HG03378 (cell line): ENCODE measurements at regions not wholly inside any gene's neighbourhood (a gene's known extent, or its start where the extent isn't known, plus 50 kb on each side); places are given as distances from the start of the nearest gene placed in this dataset.
"Not testable (repeated sequence)": the region's sequence is repeated elsewhere in the genome, so short reads cannot be mapped to it uniquely, and the experiment has no call there.

ENCODE experiments used
- ATAC-seq: cut with Tn5 transposase; IDR thresholded peaks from one replicate; pipeline ENCODE4 v1.9.1; 2021; ENCODE audit warnings: mild to moderate bottlenecking, moderate library complexity; ENCODE audit not compliant: unreplicated experiment

GRCh38 chr7:48992816-48993215, 68.5 kb downstream of the CDC14C start:
- no peak for ATAC-seq

- peak; percentile 99 for ATAC-seq
Measured at GRCh38 chr7:49001610-49002033, 77.3 kb downstream of the CDC14C start.

- no peak for ATAC-seq
Measured at GRCh38 chr7:49010717-49011116, 86.4 kb downstream of the CDC14C start.

- ATAC-seq, result no peak
Measured at GRCh38 chr7:49014870-49015269, 90.5 kb downstream of the CDC14C start.

- ATAC-seq, result no peak
Measured at GRCh38 chr7:49020145-49020544, 95.8 kb downstream of the CDC14C start.

- no peak for ATAC-seq
Measured at GRCh38 chr7:49022448-49022847, 98.1 kb downstream of the CDC14C start.

- no peak for ATAC-seq
Measured at GRCh38 chr7:49023345-49024328, 99.3 kb downstream of the CDC14C start.

GRCh38 chr7:49030221-49030620, 105.9 kb downstream of the CDC14C start:
- no peak for ATAC-seq

GRCh38 chr7:49033140-49033539, 108.8 kb downstream of the CDC14C start:
- ATAC-seq, result not testable (repeated sequence)

- ATAC-seq, result no peak
Measured at GRCh38 chr7:49037346-49038210, 113.2 kb downstream of the CDC14C start.

- ATAC-seq, result no peak
Measured at GRCh38 chr7:49038821-49039358, 114.5 kb downstream of the CDC14C start.

GRCh38 chr7:49060743-49061142, 136.4 kb downstream of the CDC14C start:
- no peak for ATAC-seq

- ATAC-seq, result no peak
Measured at GRCh38 chr7:49074538-49074937, 150.2 kb downstream of the CDC14C start.

- ATAC-seq, result no peak
Measured at GRCh38 chr7:49080896-49081475, 156.6 kb downstream of the CDC14C start.

GRCh38 chr7:49088017-49088416, 163.7 kb downstream of the CDC14C start:
- no peak for ATAC-seq

- no peak for ATAC-seq
Measured at GRCh38 chr7:49089717-49090116, 165.4 kb downstream of the CDC14C start.

GRCh38 chr7:49091089-49091488, 166.7 kb downstream of the CDC14C start:
- no peak for ATAC-seq

GRCh38 chr7:49091519-49091918, 167.2 kb downstream of the CDC14C start:
- no peak for ATAC-seq

GRCh38 chr7:49093218-49093617, 168.9 kb downstream of the CDC14C start:
- no peak for ATAC-seq

GRCh38 chr7:49094866-49095265, 170.5 kb downstream of the CDC14C start:
- no peak for ATAC-seq
